ENCODE measurements at regions not wholly inside any gene's neighbourhood (a gene's known extent, or its start where the extent isn't known, plus 50 kb on each side); places are given as distances from the start of the nearest gene placed in this dataset.

DNA sequence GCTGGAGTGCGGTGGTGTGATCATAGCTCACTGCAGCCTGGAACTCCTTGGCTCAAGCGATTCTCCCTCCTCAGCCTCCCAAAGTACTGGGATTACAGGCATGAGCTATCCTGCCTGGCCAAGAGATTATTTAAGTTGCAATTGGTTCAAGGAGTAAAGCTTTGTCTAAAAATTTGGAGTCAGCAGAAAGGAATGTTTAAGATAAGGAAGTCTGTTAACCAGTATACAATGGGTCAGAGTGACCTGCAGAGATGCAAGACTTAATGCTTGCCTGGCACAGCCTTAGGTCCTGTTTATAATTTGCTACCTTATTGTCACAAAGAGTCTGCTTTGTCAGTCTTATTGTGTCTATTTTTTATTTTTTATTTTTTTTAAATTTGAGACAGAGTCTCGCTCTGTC, 826.2 kb downstream of the NLGN4X start:
- Histone ChIP-seq H3K27ac (no peak overlapping the region), H3K27me3 (no peaks in the 10 kb centered on the region), H3K4me1 (no peaks in the 10 kb centered on the region), H3K36me3 (no peaks in the 10 kb centered on the region), H3K9me3 (no peaks in the 10 kb centered on the region), H3K4me3 (no peak overlapping the region)
- DNase-seq (ENCODE audit: low spot score in 2 of 2), result no peak
- TF ChIP-seq, protein P1, sequence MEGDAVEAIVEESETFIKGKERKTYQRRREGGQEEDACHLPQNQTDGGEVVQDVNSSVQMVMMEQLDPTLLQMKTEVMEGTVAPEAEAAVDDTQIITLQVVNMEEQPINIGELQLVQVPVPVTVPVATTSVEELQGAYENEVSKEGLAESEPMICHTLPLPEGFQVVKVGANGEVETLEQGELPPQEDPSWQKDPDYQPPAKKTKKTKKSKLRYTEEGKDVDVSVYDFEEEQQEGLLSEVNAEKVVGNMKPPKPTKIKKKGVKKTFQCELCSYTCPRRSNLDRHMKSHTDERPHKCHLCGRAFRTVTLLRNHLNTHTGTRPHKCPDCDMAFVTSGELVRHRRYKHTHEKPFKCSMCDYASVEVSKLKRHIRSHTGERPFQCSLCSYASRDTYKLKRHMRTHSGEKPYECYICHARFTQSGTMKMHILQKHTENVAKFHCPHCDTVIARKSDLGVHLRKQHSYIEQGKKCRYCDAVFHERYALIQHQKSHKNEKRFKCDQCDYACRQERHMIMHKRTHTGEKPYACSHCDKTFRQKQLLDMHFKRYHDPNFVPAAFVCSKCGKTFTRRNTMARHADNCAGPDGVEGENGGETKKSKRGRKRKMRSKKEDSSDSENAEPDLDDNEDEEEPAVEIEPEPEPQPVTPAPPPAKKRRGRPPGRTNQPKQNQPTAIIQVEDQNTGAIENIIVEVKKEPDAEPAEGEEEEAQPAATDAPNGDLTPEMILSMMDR (IDR thresholded peaks at IDR 0.05), result no peak
- intact Hi-C loops (cut with DNase I), result no loop called here

DNA sequence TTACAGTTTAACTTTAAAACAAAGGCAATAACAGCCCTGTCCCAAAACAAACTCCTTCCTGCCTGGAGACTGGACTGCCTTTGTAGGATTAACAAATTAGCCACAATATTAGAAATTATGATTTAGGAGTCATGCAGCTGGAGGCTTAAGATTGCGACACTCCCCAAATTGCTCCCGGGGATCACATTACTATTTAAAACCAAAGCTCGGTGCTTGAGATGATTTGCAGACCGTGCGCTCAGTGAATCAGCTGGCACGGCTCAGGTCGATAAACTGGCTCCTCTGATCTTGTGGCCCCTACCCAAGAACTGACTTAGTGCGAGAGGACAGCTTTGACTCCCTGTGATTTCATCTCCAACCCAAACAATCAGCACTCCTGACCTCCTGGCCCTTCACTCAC, 829.3 kb downstream of the NLGN4X start:
- H3K27ac ChIP-seq, result no peak overlapping the region
- TF ChIP-seq, protein P1 (IDR thresholded peaks at IDR 0.05), result no peak
- H3K4me1 ChIP-seq, result no peaks in the 10 kb centered on the region
- no peak overlapping the region for H3K4me3 ChIP-seq
- H3K36me3 ChIP-seq, result no peaks in the 10 kb centered on the region
- H3K27me3 ChIP-seq, result no peaks in the 10 kb centered on the region
- H3K9me3 ChIP-seq, result no peaks in the 10 kb centered on the region
- intact Hi-C loops (cut with DNase I), result no loop called here
- no peak for DNase-seq (ENCODE audit: low spot score in 2 of 2)

DNA sequence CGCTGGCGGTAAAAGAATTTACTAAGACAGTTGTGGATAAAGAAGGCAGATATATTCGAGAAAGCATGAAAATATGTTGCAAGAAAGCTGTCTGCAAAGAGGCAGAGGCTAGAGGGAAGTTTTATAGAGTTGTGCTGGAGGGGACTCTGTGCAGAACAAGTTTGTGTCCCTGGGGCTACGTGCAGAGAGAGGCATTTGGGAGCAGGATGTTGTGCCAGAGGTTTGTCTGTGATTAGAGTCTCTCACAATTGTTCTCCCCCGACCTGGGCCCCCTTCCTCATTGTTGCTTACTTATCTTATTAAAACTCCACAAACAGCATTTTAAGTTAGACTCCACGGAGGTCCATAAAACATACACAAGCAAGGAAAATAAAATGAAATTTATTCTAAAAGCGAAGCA, 831.3 kb downstream of the NLGN4X start:
- Histone ChIP-seq H3K4me1 (no peaks in the 10 kb centered on the region), H3K9me3 (no peaks in the 10 kb centered on the region), H3K36me3 (no peaks in the 10 kb centered on the region), H3K27me3 (no peaks in the 10 kb centered on the region), H3K27ac (no peak overlapping the region), H3K4me3 (no peak overlapping the region)
- intact Hi-C loops (cut with DNase I), result no loop called here
- no peak for DNase-seq (ENCODE audit: low spot score in 2 of 2)
- TF ChIP-seq, protein P1 (IDR thresholded peaks at IDR 0.05), result no peak

DNA sequence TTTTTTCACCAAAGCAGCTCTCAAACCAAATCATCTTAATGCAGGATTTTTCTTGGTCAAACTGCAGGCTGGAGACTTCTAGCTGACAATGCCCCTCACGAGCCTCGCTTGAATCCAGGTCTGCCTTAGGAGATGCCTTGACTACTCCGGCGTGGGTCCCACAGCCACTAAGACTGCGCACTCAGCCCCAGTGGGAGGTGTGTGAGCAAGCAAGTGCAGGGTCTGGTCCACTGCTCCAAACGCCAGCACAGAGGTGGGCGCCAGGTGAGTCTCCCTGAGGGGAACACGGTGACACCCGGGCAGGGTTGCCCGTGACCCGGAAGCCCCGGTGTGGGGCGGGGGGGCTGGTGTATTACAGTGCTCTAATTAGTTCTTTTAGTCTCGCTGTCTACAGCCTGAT, 838.3 kb downstream of the NLGN4X start:
- Histone ChIP-seq H3K36me3 (no peaks in the 10 kb centered on the region), H3K27me3 (no peaks in the 10 kb centered on the region), H3K27ac (no peak overlapping the region), H3K4me1 (no peaks in the 10 kb centered on the region), H3K9me3 (no peaks in the 10 kb centered on the region), H3K4me3 (no peak overlapping the region)
- intact Hi-C loops (cut with DNase I), result no loop called here
- DNase-seq (ENCODE audit: low spot score in 2 of 2), result no peak
- TF ChIP-seq, protein P1 (IDR thresholded peaks at IDR 0.05), result no peak

DNA sequence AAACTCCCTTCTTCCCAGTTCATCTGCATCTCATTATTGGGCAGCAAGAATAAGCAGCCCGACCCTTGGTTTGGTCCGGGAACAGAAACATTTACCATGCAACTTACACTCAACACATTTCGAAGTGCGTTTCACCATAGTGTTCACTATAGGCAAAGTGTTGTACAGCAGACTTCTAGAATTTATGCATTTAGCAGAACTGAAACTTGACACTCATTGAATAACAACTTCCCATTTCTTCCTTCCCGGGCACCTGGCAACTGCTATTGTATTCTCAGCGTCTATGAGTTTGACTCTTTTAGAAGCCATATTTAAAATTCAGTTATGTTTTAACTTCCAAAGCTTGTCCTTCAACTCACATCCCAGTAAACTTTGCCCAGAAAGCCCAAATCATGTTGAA, 840.6 kb downstream of the NLGN4X start:
- intact Hi-C loops (cut with DNase I), result no loop called here
- no peak for DNase-seq (ENCODE audit: low spot score in 2 of 2)
- H3K27ac ChIP-seq, result no peak overlapping the region
- no peaks in the 10 kb centered on the region for H3K4me1 ChIP-seq
- TF ChIP-seq, protein P1 (IDR thresholded peaks at IDR 0.05), result no peak
- H3K27me3 ChIP-seq, result no peaks in the 10 kb centered on the region
- H3K36me3 ChIP-seq, result no peaks in the 10 kb centered on the region
- no peaks in the 10 kb centered on the region for H3K9me3 ChIP-seq
- H3K4me3 ChIP-seq, result no peak overlapping the region

DNA sequence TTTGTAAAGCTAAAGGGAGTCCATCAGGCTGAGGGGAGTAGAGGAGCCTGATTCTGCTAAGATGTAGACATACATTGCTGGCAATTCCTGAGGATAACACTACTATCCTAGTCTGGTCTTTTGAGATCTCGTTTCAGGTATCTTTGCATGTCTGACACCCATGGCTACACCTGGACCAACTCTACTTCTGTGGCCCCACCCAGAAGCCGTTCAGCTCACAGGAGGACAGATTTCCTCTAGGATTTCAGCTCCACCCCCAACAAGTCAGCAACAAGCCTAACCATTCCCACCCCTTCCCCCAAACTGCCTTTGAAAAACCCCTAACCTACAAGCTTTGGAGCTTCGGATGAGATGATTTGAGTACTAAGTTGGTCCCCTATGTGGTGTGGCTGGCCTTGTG, 848.2 kb downstream of the NLGN4X start:
- no peaks in the 10 kb centered on the region for H3K4me1 ChIP-seq
- intact Hi-C loops (cut with DNase I), result no loop called here
- H3K27me3 ChIP-seq, result no peaks in the 10 kb centered on the region
- H3K27ac ChIP-seq, result no peak overlapping the region
- H3K4me3 ChIP-seq, result no peak overlapping the region
- DNase-seq (ENCODE audit: low spot score in 2 of 2), result no peak
- H3K9me3 ChIP-seq, result no peaks in the 10 kb centered on the region
- no peaks in the 10 kb centered on the region for H3K36me3 ChIP-seq
- TF ChIP-seq, protein P1 (IDR thresholded peaks at IDR 0.05), result no peak

All from ascending aorta (tissue), 2 donors.